ENCODE measurements at regions not wholly inside any gene's neighbourhood (a gene's known extent, or its start where the extent isn't known, plus 50 kb on each side); places are given as distances from the start of the nearest gene placed in this dataset.

DNA sequence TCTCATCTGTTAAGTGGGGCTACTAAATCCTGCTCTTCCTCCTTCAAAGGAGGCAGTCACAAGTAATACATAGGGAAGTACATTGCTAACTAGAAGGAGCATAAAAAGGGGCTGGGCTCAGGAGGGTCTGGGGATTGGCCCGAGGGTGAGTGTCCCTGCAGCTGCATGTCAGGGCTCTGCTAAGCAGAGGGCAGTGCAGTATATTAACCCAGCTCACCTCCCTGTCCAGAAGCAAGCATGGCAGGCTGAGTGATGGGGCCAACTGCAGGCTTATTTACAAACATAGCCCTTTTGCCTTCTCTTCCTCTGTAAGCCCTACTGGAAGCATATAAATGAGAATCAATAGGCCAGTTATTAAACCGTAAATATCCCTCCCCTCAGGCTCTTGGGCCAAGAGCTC, 143.2 kb upstream of the PCBD1 start:
- Histone ChIP-seq H3K27ac (ENCODE audit: low read length) (no peak overlapping the region), H3K9me3 (ENCODE audit: insufficient read depth, low read length, severe bottlenecking) (no peaks in the 10 kb centered on the region), H3K4me1 (ENCODE audit: insufficient read depth, low read length) (no peaks in the 10 kb centered on the region), H3K4me2 (ENCODE audit: insufficient read depth, low read length) (no peak overlapping the region), H3K36me3 (ENCODE audit: insufficient read depth, low read length) (no peaks in the 10 kb centered on the region), H3K27me3 (ENCODE audit: insufficient read depth, low read length, poor library complexity) (peaks cover 3% of the 10 kb centered on the region), H4K20me1 (ENCODE audit: insufficient read depth, low read length) (no peaks in the 10 kb centered on the region), H2AFZ (ENCODE audit: low read depth, low read length) (no peak overlapping the region), H3K4me3 (ENCODE audit: low read depth in 1 of 2, low read length in 2 of 2) (no peak overlapping the region), H3K79me2 (ENCODE audit: insufficient read depth, low read length) (no peaks in the 10 kb centered on the region), H3K9ac (ENCODE audit: low read depth, low read length) (no peak overlapping the region)
- DNase-seq (no peak), ATAC-seq (ENCODE audit: insufficient read depth, low read depth) (no peak)
- TF ChIP-seq CTCF (IDR thresholded peaks at IDR 0.05; ENCODE audit: borderline replicate concordance, extremely low read depth, low read length, poor library complexity, severe bottlenecking) (no peak), EZH2 (IDR thresholded peaks at IDR 0.05; ENCODE audit: borderline replicate concordance, low read depth, low read length, severe bottlenecking) (no peak)

DNA sequence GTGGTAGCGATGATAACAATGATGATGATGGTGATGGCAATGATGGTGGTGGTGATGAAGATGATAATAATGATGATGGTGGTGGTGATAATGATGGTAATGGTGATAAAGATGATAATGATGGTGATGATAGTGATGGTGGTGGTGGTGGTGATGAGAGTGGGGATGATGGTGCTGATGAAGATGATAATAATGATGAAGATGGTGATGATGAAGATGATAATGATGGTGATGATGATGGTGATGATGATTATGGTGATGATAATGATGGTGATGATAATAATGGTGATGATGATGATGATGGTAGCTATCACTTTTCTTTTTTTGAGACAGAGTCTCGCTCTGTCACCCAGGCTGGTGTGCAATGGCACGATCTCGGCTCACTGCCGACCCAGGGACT, 144.5 kb upstream of the PCBD1 start:
- Histone ChIP-seq H3K9me3 (ENCODE audit: insufficient read depth, low read length, severe bottlenecking) (no peaks in the 10 kb centered on the region), H3K4me2 (ENCODE audit: insufficient read depth, low read length) (no peak overlapping the region), H3K79me2 (ENCODE audit: insufficient read depth, low read length) (no peaks in the 10 kb centered on the region), H3K36me3 (ENCODE audit: insufficient read depth, low read length) (no peaks in the 10 kb centered on the region), H3K9ac (ENCODE audit: low read depth, low read length) (no peak overlapping the region), H4K20me1 (ENCODE audit: insufficient read depth, low read length) (peaks cover 1% of the 10 kb centered on the region; the same call in 1 of the 2 replicates), H3K27me3 (ENCODE audit: insufficient read depth, low read length, poor library complexity) (peaks cover 3% of the 10 kb centered on the region), H2AFZ (ENCODE audit: low read depth, low read length) (no peak overlapping the region), H3K4me1 (ENCODE audit: insufficient read depth, low read length) (no peaks in the 10 kb centered on the region), H3K27ac (ENCODE audit: low read length) (no peak overlapping the region), H3K4me3 (ENCODE audit: low read depth in 1 of 2, low read length in 2 of 2) (no peak overlapping the region)
- TF ChIP-seq CTCF (IDR thresholded peaks at IDR 0.05; ENCODE audit: borderline replicate concordance, extremely low read depth, low read length, poor library complexity, severe bottlenecking) (no peak), EZH2 (IDR thresholded peaks at IDR 0.05; ENCODE audit: borderline replicate concordance, low read depth, low read length, severe bottlenecking) (no peak)
- no peak for DNase-seq
- no peak for ATAC-seq (ENCODE audit: insufficient read depth, low read depth)

DNA sequence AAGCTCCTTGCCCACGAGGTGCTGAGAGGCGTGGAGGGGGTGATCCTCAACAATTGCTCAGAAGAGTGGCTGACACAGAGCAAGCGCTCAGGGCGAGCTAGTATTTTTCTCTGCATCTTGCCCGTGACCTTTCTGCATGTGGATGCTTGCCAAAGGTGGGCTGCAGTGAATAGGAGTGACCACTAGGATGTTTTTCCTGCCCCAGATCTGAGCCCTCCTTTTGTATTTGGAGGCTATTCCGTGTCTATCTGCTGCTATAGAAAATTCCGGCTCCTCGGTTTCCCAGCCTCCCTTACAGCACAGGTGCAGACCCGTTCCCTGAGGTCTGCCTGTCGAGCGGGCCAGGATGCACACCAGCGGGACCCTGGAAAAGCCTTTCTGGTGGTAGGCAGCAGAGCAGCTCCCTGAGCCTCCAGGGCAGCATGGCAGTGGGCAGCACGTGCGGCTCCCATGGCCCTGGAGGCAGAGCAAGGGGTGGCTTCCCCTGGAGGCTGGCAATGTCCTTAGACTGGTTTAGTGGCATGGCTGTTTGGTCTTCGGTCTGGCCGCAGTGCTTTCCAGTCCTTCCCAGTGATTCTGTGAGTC, 145.1 kb upstream of the PCBD1 start:
- Histone ChIP-seq H3K4me3 (ENCODE audit: low read depth in 1 of 2, low read length in 2 of 2) (no peak overlapping the region), H3K27ac (ENCODE audit: low read length) (no peak overlapping the region), H3K9ac (ENCODE audit: low read depth, low read length) (no peak overlapping the region), H3K9me3 (ENCODE audit: insufficient read depth, low read length, severe bottlenecking) (no peaks in the 10 kb centered on the region), H4K20me1 (ENCODE audit: insufficient read depth, low read length) (peaks cover 2% of the 10 kb centered on the region), H3K4me2 (ENCODE audit: insufficient read depth, low read length) (no peak overlapping the region), H3K27me3 (ENCODE audit: insufficient read depth, low read length, poor library complexity) (peaks cover 3% of the 10 kb centered on the region), H3K36me3 (ENCODE audit: insufficient read depth, low read length) (no peaks in the 10 kb centered on the region), H3K4me1 (ENCODE audit: insufficient read depth, low read length) (no peaks in the 10 kb centered on the region), H2AFZ (ENCODE audit: low read depth, low read length) (no peak overlapping the region), H3K79me2 (ENCODE audit: insufficient read depth, low read length) (no peaks in the 10 kb centered on the region)
- ATAC-seq (ENCODE audit: insufficient read depth, low read depth) (no peak), DNase-seq (no peak)
- TF ChIP-seq CTCF (IDR thresholded peaks at IDR 0.05; ENCODE audit: borderline replicate concordance, extremely low read depth, low read length, poor library complexity, severe bottlenecking): peak; percentile 16
- TF ChIP-seq EZH2 (IDR thresholded peaks at IDR 0.05; ENCODE audit: borderline replicate concordance, low read depth, low read length, severe bottlenecking): no peak
